Esophagus muscularis mucosa (tissue), 3 donors: ENCODE measurements at regions not wholly inside any gene's neighbourhood (a gene's known extent, or its start where the extent isn't known, plus 50 kb on each side); places are given as distances from the start of the nearest gene placed in this dataset.

Source experiments
- CTCF ChIP-seq, 3 experiments: fragments of 200-600 bp in 2 of 3; fragments of 450-650 bp in 1 of 3; sonication (generic) in 2 of 3; IDR thresholded peaks; one replicate each; pipeline ENCODE4 v1.5.1; 2017 to 2019; ENCODE audit warnings: antibody characterized with exemption in 3 of 3, mild to moderate bottlenecking in 2 of 3, moderate library complexity in 1 of 3
- POLR2A ChIP-seq: fragments of 450-650 bp; IDR thresholded peaks from one replicate; pipeline ENCODE4 v1.6.1; 2017; ENCODE audit warnings: antibody characterized with exemption, moderate library complexity, mild to moderate bottlenecking, low read depth

GRCh38 chr7:153835712-153836265, 216.4 kb upstream of the DPP6 start:
- TF ChIP-seq POLR2A (no peak), CTCF (IDR thresholded peaks at IDR 0.05) (no peak)
